C4-2B (cell line): ENCODE measurements at regions not wholly inside any gene's neighbourhood (a gene's known extent, or its start where the extent isn't known, plus 50 kb on each side); places are given as distances from the start of the nearest gene placed in this dataset.

Experiments
- ZFX ChIP-seq: fragments of 450-650 bp; IDR thresholded peaks from 2 replicates; pipeline ENCODE4 v1.6.1; 2017
- TF ChIP-seq, protein P1 (sequence below): fragments of 450-650 bp; conservative IDR thresholded peaks from 2 replicates; pipeline ENCODE4 v1.5.1; 2017; ENCODE audit warnings: mild to moderate bottlenecking

DNA sequence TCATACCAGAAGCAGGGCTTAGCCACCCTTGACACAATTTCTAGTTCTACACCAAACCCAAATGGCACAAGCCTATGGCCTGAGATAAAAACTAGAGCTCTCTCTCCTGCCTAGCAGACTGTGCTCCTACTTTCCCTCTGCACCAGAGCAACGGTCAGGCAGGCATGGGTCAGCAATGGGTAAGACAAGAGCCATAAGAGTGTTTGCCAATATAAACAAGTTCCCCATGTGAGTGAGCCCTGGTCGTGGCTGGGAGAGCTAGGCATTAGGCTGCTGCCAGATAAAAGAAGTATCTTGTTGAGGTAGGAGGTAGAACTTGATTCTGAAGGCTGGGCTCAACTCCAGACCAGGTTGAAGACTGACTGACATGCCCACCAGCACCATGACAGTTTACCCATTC is 1979.1 kb downstream of the OLFM4 start:
- TF ChIP-seq, protein P1, sequence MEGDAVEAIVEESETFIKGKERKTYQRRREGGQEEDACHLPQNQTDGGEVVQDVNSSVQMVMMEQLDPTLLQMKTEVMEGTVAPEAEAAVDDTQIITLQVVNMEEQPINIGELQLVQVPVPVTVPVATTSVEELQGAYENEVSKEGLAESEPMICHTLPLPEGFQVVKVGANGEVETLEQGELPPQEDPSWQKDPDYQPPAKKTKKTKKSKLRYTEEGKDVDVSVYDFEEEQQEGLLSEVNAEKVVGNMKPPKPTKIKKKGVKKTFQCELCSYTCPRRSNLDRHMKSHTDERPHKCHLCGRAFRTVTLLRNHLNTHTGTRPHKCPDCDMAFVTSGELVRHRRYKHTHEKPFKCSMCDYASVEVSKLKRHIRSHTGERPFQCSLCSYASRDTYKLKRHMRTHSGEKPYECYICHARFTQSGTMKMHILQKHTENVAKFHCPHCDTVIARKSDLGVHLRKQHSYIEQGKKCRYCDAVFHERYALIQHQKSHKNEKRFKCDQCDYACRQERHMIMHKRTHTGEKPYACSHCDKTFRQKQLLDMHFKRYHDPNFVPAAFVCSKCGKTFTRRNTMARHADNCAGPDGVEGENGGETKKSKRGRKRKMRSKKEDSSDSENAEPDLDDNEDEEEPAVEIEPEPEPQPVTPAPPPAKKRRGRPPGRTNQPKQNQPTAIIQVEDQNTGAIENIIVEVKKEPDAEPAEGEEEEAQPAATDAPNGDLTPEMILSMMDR, result no peak
- TF ChIP-seq ZFX, result no peak
